Stomach (tissue), 8 donors: ENCODE measurements at regions not wholly inside any gene's neighbourhood (a gene's known extent, or its start where the extent isn't known, plus 50 kb on each side); places are given as distances from the start of the nearest gene placed in this dataset.

Experiments used
- DNase-seq, 2 donors: peaks; one replicate each; pipeline versions ENCODE4 v3.0.0 to v3.0.0-alpha.2; 2013 to 2019
- H3K27ac ChIP-seq, 5 donors: fragments of 200-600 bp in 4 of 5; sonication (generic) in 4 of 5; one replicate each; pipeline ENCODE4 v1.5.1; 2013 to 2019; ENCODE audit warnings: mild to moderate bottlenecking in 1 of 5, moderate library complexity in 1 of 5
- H3K27me3 ChIP-seq, 3 donors: fragments of 200-600 bp; sonication (generic); one replicate each; pipeline ENCODE4 v1.5.1; 2017 to 2019; ENCODE audit warnings: mixed run types in 1 of 3
- H3K36me3 ChIP-seq, 4 donors: fragments of 200-600 bp; sonication (generic); 1 replicate in 3 of 4; 2 replicates in 1 of 4; pipeline ENCODE4 v1.5.1; 2016 to 2019
- H3K4me1 ChIP-seq, 4 donors: fragments of 200-600 bp; sonication (generic); one replicate each; pipeline ENCODE4 v1.5.1; 2016 to 2019
- H3K4me3 ChIP-seq, 4 donors: fragments of 200-600 bp; sonication (generic) in 3 of 4; one replicate each; pipeline ENCODE4 v1.5.1; 2016 to 2019; ENCODE audit warnings: mild to moderate bottlenecking in 1 of 4
- H3K9me3 ChIP-seq, 4 donors: fragments of 200-600 bp; sonication (generic); one replicate each; pipeline ENCODE4 v1.5.1; 2016 to 2019
- EP300 ChIP-seq: sonication (generic); formaldehyde crosslinking; IDR thresholded peaks from one replicate; pipeline ENCODE4 v1.6.1; 2017; ENCODE audit warnings: antibody characterized with exemption
- POLR2A ChIP-seq, 4 donors: fragments of 450-650 bp; IDR thresholded peaks; one replicate each; pipeline ENCODE4 v1.6.1; 2016; ENCODE audit warnings: antibody characterized with exemption in 4 of 4, control low read depth in 2 of 4, mild to moderate bottlenecking in 1 of 4, moderate library complexity in 1 of 4
- POLR2AphosphoS5 ChIP-seq, 3 donors: sonication (generic); formaldehyde crosslinking; IDR thresholded peaks; one replicate each; pipeline ENCODE4 v1.6.1; 2016; ENCODE audit warnings: antibody characterized with exemption in 3 of 3
- WGBS, 5 donors: extraction: QIAGEN DNeasy Blood & Tissue Kit in 3 of 5; methylation state at CpG; one replicate each; pipeline versions ENCODE4 v1.1.5 to v1.1.7; 2013 to 2018; 5-methylcytosine and 5-hydroxymethylcytosine counted together
- intact Hi-C: fragments of 100-400 bp; cut with DNase I; formaldehyde crosslinking; loops from one replicate; pipeline ENCODE4 v1.15.1; 2023; ENCODE audit warnings: low total_unique reads
- TF ChIP-seq, protein P1 (sequence below), 7 experiments: fragments of 450-650 bp in 4 of 7; fragments of 200-600 bp in 3 of 7; sonication (generic) in 3 of 7; IDR thresholded peaks; one replicate each; pipeline ENCODE4 v1.5.1; 2016 to 2019; ENCODE audit warnings: antibody characterized with exemption in 7 of 7, control low read depth in 2 of 7, mild to moderate bottlenecking in 1 of 7
- donor health status: healthy with polysubstance abuse.
- donor health status: Bipolar disorder and iron deficiency.
- donor health status: healthy.

DNA sequence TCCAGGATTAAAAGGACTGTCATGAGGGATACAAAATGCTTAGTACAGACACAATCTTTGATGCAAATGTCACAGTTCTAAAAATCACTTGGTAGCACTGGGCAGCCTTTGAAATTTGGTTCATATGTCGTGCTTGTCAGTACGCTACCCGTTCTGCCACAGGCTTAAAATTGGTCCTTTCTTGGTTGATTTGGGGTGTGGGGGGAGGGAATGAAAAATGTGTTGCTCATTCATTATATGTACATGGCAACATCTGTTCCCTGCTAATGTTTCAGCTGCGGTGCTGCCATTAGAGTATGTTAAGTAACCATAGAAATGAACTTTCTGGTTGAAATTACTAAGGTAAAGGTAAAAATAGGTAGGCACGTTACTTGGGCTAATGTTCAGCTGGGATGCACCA, 155.4 kb upstream of the ARHGAP5 start:
- intact Hi-C loops = no loop called here
- TF ChIP-seq, protein P1, sequence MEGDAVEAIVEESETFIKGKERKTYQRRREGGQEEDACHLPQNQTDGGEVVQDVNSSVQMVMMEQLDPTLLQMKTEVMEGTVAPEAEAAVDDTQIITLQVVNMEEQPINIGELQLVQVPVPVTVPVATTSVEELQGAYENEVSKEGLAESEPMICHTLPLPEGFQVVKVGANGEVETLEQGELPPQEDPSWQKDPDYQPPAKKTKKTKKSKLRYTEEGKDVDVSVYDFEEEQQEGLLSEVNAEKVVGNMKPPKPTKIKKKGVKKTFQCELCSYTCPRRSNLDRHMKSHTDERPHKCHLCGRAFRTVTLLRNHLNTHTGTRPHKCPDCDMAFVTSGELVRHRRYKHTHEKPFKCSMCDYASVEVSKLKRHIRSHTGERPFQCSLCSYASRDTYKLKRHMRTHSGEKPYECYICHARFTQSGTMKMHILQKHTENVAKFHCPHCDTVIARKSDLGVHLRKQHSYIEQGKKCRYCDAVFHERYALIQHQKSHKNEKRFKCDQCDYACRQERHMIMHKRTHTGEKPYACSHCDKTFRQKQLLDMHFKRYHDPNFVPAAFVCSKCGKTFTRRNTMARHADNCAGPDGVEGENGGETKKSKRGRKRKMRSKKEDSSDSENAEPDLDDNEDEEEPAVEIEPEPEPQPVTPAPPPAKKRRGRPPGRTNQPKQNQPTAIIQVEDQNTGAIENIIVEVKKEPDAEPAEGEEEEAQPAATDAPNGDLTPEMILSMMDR (IDR thresholded peaks at IDR 0.05) = no peak
- no peak for TF ChIP-seq POLR2A (IDR thresholded peaks at IDR 0.05)
- TF ChIP-seq POLR2AphosphoS5 (IDR thresholded peaks at IDR 0.05) = no peak
- no peak for TF ChIP-seq EP300
- H3K27ac ChIP-seq = no peak overlapping the region
- no peak overlapping the region for H3K4me3 ChIP-seq
- no peaks in the 10 kb centered on the region for H3K9me3 ChIP-seq
- no peak for DNase-seq
- H3K27me3 ChIP-seq = no peaks in the 10 kb centered on the region
- peaks cover 0 to 6% (median under 1%) of the 10 kb centered on the region in 4 donors for H3K4me1 ChIP-seq
- 75 to 85% (median 81%) methylated on average over 5 of the region's 5 CpGs for WGBS, 5 donors
- H3K36me3 ChIP-seq = no peaks in the 10 kb centered on the region

DNA sequence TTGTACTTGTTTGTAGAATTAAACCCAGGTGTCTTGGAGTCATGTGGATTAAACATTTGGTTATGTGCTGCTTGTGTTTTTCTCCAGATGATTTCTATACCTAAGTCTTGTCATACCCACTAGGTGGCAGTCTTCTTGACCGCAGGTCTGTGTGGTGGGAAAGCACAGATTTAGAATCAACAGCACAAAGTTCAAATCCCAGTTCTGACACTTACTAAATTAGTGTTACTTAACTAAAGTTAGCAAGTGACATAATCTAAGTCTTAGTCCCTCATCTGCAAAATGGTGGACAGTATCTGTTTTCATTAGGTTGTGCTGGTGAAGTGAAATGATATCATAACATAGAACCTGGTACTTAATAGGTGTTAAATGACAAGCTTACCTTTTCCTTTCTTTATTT, 151.0 kb upstream of the ARHGAP5 start:
- intact Hi-C loops = no loop called here
- DNase-seq = peak in 1 of 2 donors; percentile 53
- WGBS, 5 donors = 47 to 69% (median 57%) methylated on average over 1 of the region's 1 CpG

DNA sequence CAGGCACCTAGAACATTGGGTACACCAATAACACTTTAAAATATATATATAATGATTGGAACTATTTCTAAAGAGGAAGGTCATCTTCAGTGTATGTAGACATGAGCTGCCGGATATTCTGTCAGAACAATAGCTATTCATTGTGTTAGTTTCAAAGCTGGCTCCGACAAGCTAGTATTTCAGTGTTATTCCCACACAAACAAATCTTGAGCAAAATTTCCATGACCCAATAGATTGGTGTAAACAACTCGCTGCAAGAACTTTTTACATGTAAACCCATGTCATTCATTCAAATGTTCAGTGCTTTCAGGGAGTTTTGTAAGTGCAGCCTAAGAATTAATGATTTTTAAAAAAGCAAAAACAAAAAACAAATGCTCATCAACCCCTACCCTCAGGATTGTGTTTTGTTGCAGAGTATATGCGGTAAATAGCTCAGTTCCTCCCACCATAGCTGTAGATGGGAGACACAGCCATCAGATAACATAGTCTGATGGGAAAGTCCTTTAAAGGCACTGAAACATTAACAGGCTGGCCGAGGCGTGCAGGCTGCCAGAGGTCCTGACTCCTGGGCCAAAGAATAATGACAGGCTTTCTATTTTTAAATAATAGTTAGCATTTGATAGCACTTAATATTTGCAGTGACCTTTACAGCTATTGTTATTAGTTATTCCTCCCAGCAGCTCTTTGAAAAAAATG, 150.3 kb upstream of the ARHGAP5 start:
- Histone ChIP-seq H3K36me3 (no peaks in the 10 kb centered on the region), H3K4me3 (no peak overlapping the region), H3K27ac (peak overlapping the region in 4 of 5 donors; percentile 57 to 67 (median 66)), H3K9me3 (no peaks in the 10 kb centered on the region), H3K27me3 (no peaks in the 10 kb centered on the region), H3K4me1 (peaks cover 0 to 22% (median 12%) of the 10 kb centered on the region in 4 donors)
- intact Hi-C loops = no loop called here
- WGBS, 5 donors = 50 to 69% (median 62%) methylated on average over 6 of the region's 6 CpGs
- TF ChIP-seq POLR2AphosphoS5 (IDR thresholded peaks at IDR 0.05) (no peak), EP300 (no peak), POLR2A (IDR thresholded peaks at IDR 0.05) (no peak)
- TF ChIP-seq, protein P1 (IDR thresholded peaks at IDR 0.05) = no peak
- DNase-seq = peak in 1 of 2 donors; percentile 46

More for the DNA sequence above, 151.0 kb upstream of the ARHGAP5 start:
- H3K4me3 ChIP-seq = no peak overlapping the region
- no peaks in the 10 kb centered on the region for H3K36me3 ChIP-seq
- H3K4me1 ChIP-seq = peaks cover 0 to 22% (median 12%) of the 10 kb centered on the region in 4 donors
- no peak for TF ChIP-seq EP300
- TF ChIP-seq, protein P1 (IDR thresholded peaks at IDR 0.05) = peak in 5 of 7 experiments; percentile 8 to 38 (median 23)
- no peaks in the 10 kb centered on the region for H3K27me3 ChIP-seq
- peak overlapping the region in 4 of 5 donors; percentile 57 to 67 (median 66) for H3K27ac ChIP-seq
- no peaks in the 10 kb centered on the region for H3K9me3 ChIP-seq

DNA sequence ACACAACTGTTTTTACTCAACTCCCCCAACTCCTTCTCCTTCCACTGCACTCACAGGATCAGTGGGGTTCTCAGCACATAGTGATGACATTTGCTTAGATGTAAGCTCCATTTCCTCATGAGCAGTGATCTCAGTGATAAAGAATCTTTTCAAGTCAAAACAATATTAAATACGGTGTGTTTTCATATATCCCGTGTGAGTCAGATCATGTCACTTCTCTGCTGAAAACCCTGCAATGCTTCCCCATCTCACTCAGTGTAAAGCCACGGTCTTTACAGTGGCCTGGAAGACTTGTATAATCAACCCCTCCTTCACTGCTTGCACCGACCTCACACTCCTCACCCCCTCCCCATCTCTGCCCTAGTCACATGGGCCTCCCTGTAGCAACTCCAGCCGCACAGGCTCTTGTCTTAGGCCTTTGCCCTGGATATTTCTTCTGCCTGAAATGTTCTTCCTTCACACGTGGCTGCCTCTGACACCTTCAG, 149.7 kb upstream of the ARHGAP5 start:
- intact Hi-C loops = no loop called here

DNA sequence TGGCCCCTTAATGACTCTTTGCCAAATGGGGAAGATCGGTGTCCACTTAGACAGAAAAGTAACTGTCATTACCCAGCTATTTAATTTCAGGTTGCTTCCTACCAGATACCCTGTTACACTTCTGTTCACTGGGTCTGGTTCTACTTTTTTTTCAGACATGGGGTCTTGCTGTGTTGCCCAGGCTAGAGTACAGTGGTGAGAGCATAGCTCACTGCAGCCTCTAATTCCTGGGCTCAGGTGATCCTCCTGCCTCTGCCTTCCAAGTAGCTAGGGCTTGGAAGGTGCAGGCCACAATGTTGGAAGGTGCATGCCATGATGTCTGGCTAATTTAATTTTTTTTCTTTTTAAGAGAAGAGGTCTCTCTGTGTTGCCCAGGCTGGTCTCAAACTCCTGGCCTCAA, 147.0 kb upstream of the ARHGAP5 start:
- Histone ChIP-seq H3K27ac (no peak overlapping the region), H3K4me3 (no peak overlapping the region), H3K36me3 (no peaks in the 10 kb centered on the region), H3K9me3 (no peaks in the 10 kb centered on the region), H3K27me3 (no peaks in the 10 kb centered on the region), H3K4me1 (peaks cover 0 to 33% (median 14%) of the 10 kb centered on the region in 4 donors)
- TF ChIP-seq POLR2A (IDR thresholded peaks at IDR 0.05) = no peak
- TF ChIP-seq EP300 = no peak
- no peak for TF ChIP-seq POLR2AphosphoS5 (IDR thresholded peaks at IDR 0.05)
- TF ChIP-seq, protein P1 (IDR thresholded peaks at IDR 0.05) = no peak
- no peak for DNase-seq
- intact Hi-C loops = no loop called here
- 85 to 100% (median 91%) methylated on average over 1 of the region's 1 CpG for WGBS, 5 donors

More for the DNA sequence above, 149.7 kb upstream of the ARHGAP5 start:
- no peaks in the 10 kb centered on the region for H3K36me3 ChIP-seq
- no peak overlapping the region for H3K4me3 ChIP-seq
- H3K27ac ChIP-seq = peak overlapping the region; percentile 2 to 67 (median 65)
- whole genome bisulfite sequencing, 5 donors = 20 to 35% (median 27%) methylated on average over 6 of the region's 6 CpGs
- TF ChIP-seq POLR2AphosphoS5 (IDR thresholded peaks at IDR 0.05) (peak in 2 of 3 donors; percentile 2 to 72), POLR2A (IDR thresholded peaks at IDR 0.05) (no peak)
- no peaks in the 10 kb centered on the region for H3K9me3 ChIP-seq
- no peaks in the 10 kb centered on the region for H3K27me3 ChIP-seq
- DNase-seq = peak in 1 of 2 donors; percentile 68
- H3K4me1 ChIP-seq = peaks cover 0 to 22% (median 12%) of the 10 kb centered on the region in 4 donors
